ENCODE measurements at regions not wholly inside any gene's neighbourhood (a gene's known extent, or its start where the extent isn't known, plus 50 kb on each side); places are given as distances from the start of the nearest gene placed in this dataset.

- no peak for TF ChIP-seq CTCF (IDR thresholded peaks at IDR 0.05; ENCODE audit: low read depth, low read length)
- TF ChIP-seq EZH2phosphoT487 (IDR thresholded peaks at IDR 0.05; ENCODE audit: low read depth), result no peak
These were observed 105.7 kb upstream of the VSTM2B start for GRCh38 chr19:29420065-29420464.
